Mucosa of gallbladder (tissue), 1 donor: ENCODE measurements at regions not wholly inside any gene's neighbourhood (a gene's known extent, or its start where the extent isn't known, plus 50 kb on each side); places are given as distances from the start of the nearest gene placed in this dataset.

Experiments
- DNase-seq: peaks from one replicate; pipeline ENCODE4 v3.0.0-alpha.2; 2020; ENCODE audit warnings: low spot score
- donor health status: DM: no; HTN: no; CAD: no.

- DNase-seq, result no peak
Observed at GRCh38 chr3:182462152-182462551, 331.2 kb upstream of the ATP11B start.

GRCh38 chr3:182464513-182465145, 328.7 kb upstream of the ATP11B start:
- DNase-seq, result no peak

- DNase-seq, result no peak
Observed at GRCh38 chr3:182465301-182466185, 327.8 kb upstream of the ATP11B start.

- DNase-seq, result no peak
Observed at GRCh38 chr3:182469086-182469485, 324.2 kb upstream of the ATP11B start.

GRCh38 chr3:182470187-182470586, 323.1 kb upstream of the ATP11B start:
- no peak for DNase-seq

GRCh38 chr3:182473191-182473710, 320.1 kb upstream of the ATP11B start:
- no peak for DNase-seq

- no peak for DNase-seq
Observed at GRCh38 chr3:182478369-182478768, 314.9 kb upstream of the ATP11B start.

GRCh38 chr3:182479419-182480336, 313.6 kb upstream of the ATP11B start:
- DNase-seq, result no peak

- no peak for DNase-seq
Observed at GRCh38 chr3:182482705-182483104, 310.6 kb upstream of the ATP11B start.

- DNase-seq, result no peak
Observed at GRCh38 chr3:182484682-182485081, 308.6 kb upstream of the ATP11B start.

GRCh38 chr3:182485301-182485700, 308.0 kb upstream of the ATP11B start:
- DNase-seq, result no peak

GRCh38 chr3:182486463-182486862, 306.8 kb upstream of the ATP11B start:
- no peak for DNase-seq

- no peak for DNase-seq
Observed at GRCh38 chr3:182487143-182487542, 306.2 kb upstream of the ATP11B start.

GRCh38 chr3:182487611-182488010, 305.7 kb upstream of the ATP11B start:
- DNase-seq, result no peak

- no peak for DNase-seq
Observed at GRCh38 chr3:182490596-182491491, 302.5 kb upstream of the ATP11B start.

- no peak for DNase-seq
Observed at GRCh38 chr3:182491577-182491976, 301.7 kb upstream of the ATP11B start.

GRCh38 chr3:182492536-182492935, 300.8 kb upstream of the ATP11B start:
- DNase-seq, result no peak

- DNase-seq, result no peak
Observed at GRCh38 chr3:182500289-182500688, 293.0 kb upstream of the ATP11B start.

- DNase-seq, result no peak
Observed at GRCh38 chr3:182501856-182502255, 291.4 kb upstream of the ATP11B start.

GRCh38 chr3:182503401-182503800, 289.9 kb upstream of the ATP11B start:
- DNase-seq, result no peak
